ENCODE measurements at regions not wholly inside any gene's neighbourhood (a gene's known extent, or its start where the extent isn't known, plus 50 kb on each side); places are given as distances from the start of the nearest gene placed in this dataset.
A peak's percentile ranks its signal among the peaks of the same experiment; 100 is the strongest.

GRCh38 chr6:47413752-47414422 lies 63.7 kb upstream of the CD2AP start:
- ChIA-PET CTCF (no interaction called here), POLR2A (ENCODE audit: unreplicated experiment) (interaction anchor here (0.7 kb wide), 2 partner anchors 46 to 379 kb away, joined by 4 read pairs; no protein-coding TSS in a partner anchor)
- intact Hi-C loops (cut with micrococcal nuclease; ENCODE audit: unreplicated experiment) = loop anchor here (1.0 to 5.0 kb wide), 5 partner anchors 63 to 367 kb away; partner anchors contain the start of gene CD2AP
- peak; percentile 28 to 47 for DNase-seq
- H3K9me2 ChIP-seq (ENCODE audit: insufficient read depth) = no peaks in the 10 kb centered on the region
- no peaks in the 10 kb centered on the region for H3K36me3 ChIP-seq (ENCODE audit: low read depth)
- no TSS peak for BruUV-seq (replicated peaks)
- no peaks in the 10 kb centered on the region for H4K20me1 ChIP-seq (ENCODE audit: insufficient read depth)
- no peak overlapping the region; the same call in 1 of the 2 replicates for H2AFZ ChIP-seq
- H3K79me2 ChIP-seq (ENCODE audit: low read depth) = no peaks in the 10 kb centered on the region
- H3K4me3 ChIP-seq = peak overlapping the region; percentile 50; the same call in 1 of the 2 replicates
- H3K27ac ChIP-seq = peak overlapping the region; percentile 57; the same call in 1 of the 2 replicates
- peaks cover 2% of the 10 kb centered on the region; the same call in 1 of the 2 replicates for H3F3A ChIP-seq (ENCODE audit: insufficient read depth, low read depth)
- no peaks in the 10 kb centered on the region for H3K27me3 ChIP-seq (ENCODE audit: insufficient read depth, low read depth)
- H3K9me3 ChIP-seq (ENCODE audit: insufficient read depth, low read depth) = no peaks in the 10 kb centered on the region; the same call in 1 of the 2 replicates
- TF ChIP-seq EZH2 (IDR thresholded peaks at IDR 0.05; ENCODE audit: low read depth) = no peak
- peak; percentile 90 for TF ChIP-seq CTCF (conservative IDR thresholded peaks at IDR 0.05)
- H3K4me2 ChIP-seq = peak overlapping the region; percentile 75
- H3K4me1 ChIP-seq (replicated peaks; ENCODE audit: insufficient read depth) = peaks cover 16% of the 10 kb centered on the region

DNA sequence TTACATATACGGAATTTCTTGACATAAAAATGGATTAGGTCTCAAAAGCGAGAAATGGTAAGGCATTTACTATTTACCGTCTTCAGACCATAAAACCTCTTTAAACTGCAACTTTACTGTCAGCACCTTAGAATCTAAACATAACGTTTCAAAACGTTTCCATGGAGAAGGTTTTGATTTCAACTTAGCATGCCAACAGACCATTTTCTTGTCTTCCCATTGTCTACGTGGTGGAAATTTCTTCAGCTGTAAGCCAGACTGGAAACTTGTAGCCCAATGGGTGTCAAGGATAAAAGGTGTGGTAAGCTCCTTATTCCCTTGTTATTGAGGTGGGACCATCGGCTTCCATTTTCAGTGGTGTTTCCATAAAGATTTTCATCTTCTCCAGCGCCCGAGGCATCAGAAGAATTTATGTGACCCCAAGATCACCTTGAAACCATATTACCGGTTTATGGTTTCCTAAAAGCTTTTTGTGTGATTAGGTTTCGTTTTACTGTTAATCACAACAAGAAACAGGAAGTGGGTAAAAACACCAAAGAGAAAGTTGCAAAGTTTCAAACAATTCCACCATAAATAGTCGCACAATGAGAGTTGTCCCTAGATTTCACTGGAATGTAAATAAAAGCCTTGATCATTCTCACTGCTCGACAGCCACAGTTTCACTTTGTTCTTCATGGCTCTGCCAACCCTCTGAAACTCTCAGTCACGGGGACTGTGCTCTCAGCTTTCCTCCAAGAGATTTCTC lies 63.0 kb upstream of the CD2AP start:
- Histone ChIP-seq H3K9me2 (ENCODE audit: insufficient read depth) (no peaks in the 10 kb centered on the region), H3K4me2 (peak overlapping the region; percentile 75), H3K4me1 (replicated peaks; ENCODE audit: insufficient read depth) (peaks cover 13% of the 10 kb centered on the region), H3K79me2 (ENCODE audit: low read depth) (no peaks in the 10 kb centered on the region), H3K36me3 (ENCODE audit: low read depth) (no peaks in the 10 kb centered on the region), H3K27ac (peak overlapping the region; percentile 57), H3F3A (ENCODE audit: insufficient read depth, low read depth) (no peaks in the 10 kb centered on the region), H2AFZ (peak overlapping the region; percentile 70), H3K9me3 (ENCODE audit: insufficient read depth, low read depth) (no peaks in the 10 kb centered on the region; the same call in 1 of the 2 replicates), H3K4me3 (peak overlapping the region; percentile 50; the same call in 1 of the 2 replicates), H4K20me1 (ENCODE audit: insufficient read depth) (no peaks in the 10 kb centered on the region), H3K27me3 (ENCODE audit: insufficient read depth, low read depth) (no peaks in the 10 kb centered on the region)
- TF ChIP-seq EZH2 (IDR thresholded peaks at IDR 0.05; ENCODE audit: low read depth) (no peak), CTCF (conservative IDR thresholded peaks at IDR 0.05) (no peak)
- intact Hi-C loops (cut with micrococcal nuclease; ENCODE audit: unreplicated experiment) = loop anchor here (1.0 to 5.0 kb wide), 5 partner anchors 62 to 366 kb away; partner anchors contain the start of gene CD2AP
- ChIA-PET CTCF (no interaction called here), POLR2A (ENCODE audit: unreplicated experiment) (interaction anchor here (0.7 kb wide), 2 partner anchors 46 to 216 kb away, joined by 4 to 5 read pairs; no protein-coding TSS in a partner anchor)
- peak; percentile 3 to 55 for DNase-seq
- no TSS peak for BruUV-seq (replicated peaks)

- ChIA-PET POLR2A (ENCODE audit: unreplicated experiment) (no interaction called here), CTCF (no interaction called here)
- Histone ChIP-seq H3K27ac (no peak overlapping the region), H3K4me1 (replicated peaks; ENCODE audit: insufficient read depth) (peaks cover 19% of the 10 kb centered on the region), H3K9me2 (ENCODE audit: insufficient read depth) (no peaks in the 10 kb centered on the region), H4K20me1 (ENCODE audit: insufficient read depth) (no peaks in the 10 kb centered on the region), H3K4me2 (no peak overlapping the region), H3K36me3 (ENCODE audit: low read depth) (no peaks in the 10 kb centered on the region), H3K9me3 (ENCODE audit: insufficient read depth, low read depth) (no peaks in the 10 kb centered on the region; the same call in 1 of the 2 replicates), H3K4me3 (no peak overlapping the region), H3K27me3 (ENCODE audit: insufficient read depth, low read depth) (no peaks in the 10 kb centered on the region), H3F3A (ENCODE audit: insufficient read depth, low read depth) (peaks cover 6% of the 10 kb centered on the region; the same call in 1 of the 2 replicates), H3K79me2 (ENCODE audit: low read depth) (no peaks in the 10 kb centered on the region), H2AFZ (no peak overlapping the region)
- no TSS peak for BruUV-seq (replicated peaks)
- TF ChIP-seq EZH2 (IDR thresholded peaks at IDR 0.05; ENCODE audit: low read depth) (no peak), CTCF (conservative IDR thresholded peaks at IDR 0.05) (no peak)
- intact Hi-C loops (cut with micrococcal nuclease; ENCODE audit: unreplicated experiment) = no loop called here
- DNase-seq = peak in 1 of 2 experiments; percentile 22
These were observed 60.9 kb upstream of the CD2AP start for GRCh38 chr6:47416396-47417345.
